HEK293 (cell line): ENCODE measurements at regions not wholly inside any gene's neighbourhood (a gene's known extent, or its start where the extent isn't known, plus 50 kb on each side); places are given as distances from the start of the nearest gene placed in this dataset.

Experiments
- CTCF ChIA-PET: fragments of 350-600 bp; formaldehyde crosslinking; extraction: SDS; loops from one replicate; lab custom pipeline; 2021; ENCODE audit warnings: antibody characterized with exemption; lab: Yijun Ruan, JAX
- POLR2A ChIA-PET: fragments of 300-600 bp; formaldehyde crosslinking; extraction: SDS; loops from one replicate; lab custom pipeline; 2020; ENCODE audit warnings: antibody characterized with exemption, inconsistent platforms; lab: Yijun Ruan, JAX
- H3K27ac ChIP-seq: fragments of 200-500 bp; sonication (Bioruptor generic); 2 replicates; pipeline ENCODE4 v1.5.1; 2014; ENCODE audit warnings: low read depth, low read length, control low read depth, inconsistent platforms; ENCODE audit errors: extremely low read depth
- H3K36me3 ChIP-seq, 2 experiments: fragments of 200-500 bp in 1 of 2; sonication (Bioruptor generic) in 1 of 2; 1 replicate in 1 of 2; 2 replicates in 1 of 2; pipeline ENCODE4 v1.5.1; 2014 to 2017; ENCODE audit warnings: inconsistent platforms in 2 of 2, low read length in 2 of 2; ENCODE audit not compliant: control insufficient read depth in 2 of 2, insufficient read depth in 1 of 2
- H3K4me1 ChIP-seq: fragments of 200-500 bp; sonication (Bioruptor generic); 2 replicates; pipeline ENCODE4 v1.5.1; 2014; ENCODE audit warnings: mild to moderate bottlenecking, low read length, inconsistent platforms; ENCODE audit not compliant: control insufficient read depth, insufficient read depth
- H3K4me3 ChIP-seq: 2 replicates; pipeline ENCODE4 v1.5.1; 2011; ENCODE audit warnings: low read depth, mild to moderate bottlenecking, control low read depth, low read length, moderate library complexity
- H3K9me3 ChIP-seq: fragments of 200-500 bp; sonication (Bioruptor generic); 2 replicates; pipeline ENCODE4 v1.5.1; 2014; ENCODE audit warnings: low read depth, low read length, inconsistent platforms; ENCODE audit not compliant: control insufficient read depth, insufficient read depth
- AEBP2 ChIP-seq: fragments of 450-650 bp; formaldehyde crosslinking; IDR thresholded peaks from 2 replicates; pipeline ENCODE4 v1.5.1; 2016; ENCODE audit warnings: missing biosample characterization, missing genetic modification characterization, borderline replicate concordance
- GLI4 ChIP-seq: fragments of 450-650 bp; formaldehyde crosslinking; IDR thresholded peaks from 2 replicates; pipeline ENCODE4 v1.5.1; 2016; ENCODE audit warnings: missing biosample characterization, missing genetic modification characterization
- IKZF3 ChIP-seq: fragments of 450-650 bp; IDR thresholded peaks from 2 replicates; pipeline ENCODE4 v1.5.0; 2018; ENCODE audit warnings: missing biosample characterization, mild to moderate bottlenecking, missing genetic modification characterization, moderate library complexity
- KLF10 ChIP-seq: fragments of 450-650 bp; IDR thresholded peaks from 2 replicates; pipeline ENCODE4 v1.5.1; 2018; ENCODE audit warnings: missing biosample characterization, mild to moderate bottlenecking, missing genetic modification characterization
- KLF7 ChIP-seq: fragments of 450-650 bp; formaldehyde crosslinking; IDR thresholded peaks from 2 replicates; pipeline ENCODE4 v1.5.1; 2016; ENCODE audit warnings: missing biosample characterization, missing genetic modification characterization, borderline replicate concordance
- MEIS1 ChIP-seq: sonication (generic); formaldehyde crosslinking; IDR thresholded peaks from 2 replicates; pipeline ENCODE4 v1.8.1; 2022; ENCODE audit warnings: missing genetic modification reagents, mild to moderate bottlenecking, borderline replicate concordance
- OSR2 ChIP-seq: fragments of 450-650 bp; formaldehyde crosslinking; IDR thresholded peaks from 2 replicates; pipeline ENCODE4 v1.5.1; 2016; ENCODE audit warnings: missing biosample characterization, missing genetic modification characterization
- SCRT1 ChIP-seq: fragments of 450-650 bp; formaldehyde crosslinking; IDR thresholded peaks from 2 replicates; pipeline ENCODE4 v1.5.1; 2016; ENCODE audit warnings: missing biosample characterization, missing genetic modification characterization, borderline replicate concordance
- SP3 ChIP-seq: fragments of 450-650 bp; formaldehyde crosslinking; IDR thresholded peaks from 2 replicates; pipeline ENCODE4 v1.5.1; 2016; ENCODE audit warnings: missing biosample characterization, missing genetic modification characterization
- TCF7L2 ChIP-seq: IDR thresholded peaks from 2 replicates; pipeline ENCODE4 v1.6.1; 2011; ENCODE audit warnings: low read depth, mild to moderate bottlenecking, inconsistent platforms, low read length, moderate library complexity, borderline replicate concordance
- ZBTB20 ChIP-seq: fragments of 450-650 bp; formaldehyde crosslinking; IDR thresholded peaks from 2 replicates; pipeline ENCODE4 v1.5.1; 2016; ENCODE audit warnings: missing biosample characterization, missing genetic modification characterization
- ZBTB48 ChIP-seq: fragments of 450-650 bp; formaldehyde crosslinking; IDR thresholded peaks from 2 replicates; pipeline ENCODE4 v1.5.1; 2016; ENCODE audit warnings: missing biosample characterization, missing genetic modification characterization
- ZIC2 ChIP-seq: fragments of 450-650 bp; formaldehyde crosslinking; IDR thresholded peaks from 2 replicates; pipeline ENCODE4 v1.5.1; 2016; ENCODE audit warnings: missing biosample characterization, missing genetic modification characterization
- ZNF280D ChIP-seq: fragments of 450-650 bp; formaldehyde crosslinking; IDR thresholded peaks from 2 replicates; pipeline ENCODE4 v1.5.1; 2016; ENCODE audit warnings: missing biosample characterization, missing genetic modification characterization
- ZNF302 ChIP-seq: fragments of 450-650 bp; formaldehyde crosslinking; IDR thresholded peaks from 2 replicates; pipeline ENCODE4 v1.5.1; 2016; ENCODE audit warnings: missing biosample characterization, missing genetic modification characterization, low read depth
- ZNF366 ChIP-seq: fragments of 450-650 bp; formaldehyde crosslinking; conservative IDR thresholded peaks from 2 replicates; pipeline ENCODE4 v1.5.1; 2016; ENCODE audit warnings: missing biosample characterization, missing genetic modification characterization
- ZNF404 ChIP-seq: fragments of 450-650 bp; formaldehyde crosslinking; IDR thresholded peaks from 2 replicates; pipeline ENCODE4 v1.5.1; 2017; ENCODE audit warnings: missing biosample characterization, missing genetic modification characterization
- ZNF561 ChIP-seq: fragments of 450-650 bp; IDR thresholded peaks from 2 replicates; pipeline ENCODE4 v1.5.1; 2018; ENCODE audit warnings: missing biosample characterization, missing genetic modification characterization, borderline replicate concordance
- ZNF645 ChIP-seq: fragments of 450-650 bp; formaldehyde crosslinking; IDR thresholded peaks from 2 replicates; pipeline ENCODE4; 2016; ENCODE audit warnings: missing biosample characterization, missing genetic modification characterization
- ZNF660 ChIP-seq: fragments of 450-650 bp; IDR thresholded peaks from 2 replicates; pipeline ENCODE4 v1.5.1; 2018; ENCODE audit warnings: missing biosample characterization, mild to moderate bottlenecking, missing genetic modification characterization
- ZNF777 ChIP-seq: fragments of 450-650 bp; formaldehyde crosslinking; IDR thresholded peaks from 2 replicates; pipeline ENCODE4 v1.5.1; 2017; ENCODE audit warnings: missing biosample characterization, missing genetic modification characterization, borderline replicate concordance
- ZNF792 ChIP-seq: fragments of 450-650 bp; formaldehyde crosslinking; IDR thresholded peaks from 2 replicates; pipeline ENCODE4 v1.5.1; 2016; ENCODE audit warnings: missing biosample characterization, missing genetic modification characterization
- ZNF830 ChIP-seq: fragments of 450-650 bp; IDR thresholded peaks from 2 replicates; pipeline ENCODE4 v1.5.0; 2018; ENCODE audit warnings: missing biosample characterization, missing genetic modification characterization, low read depth, mild to moderate bottlenecking, moderate library complexity

- no peaks in the 10 kb centered on the region for H3K4me1 ChIP-seq
- no peak overlapping the region for H3K27ac ChIP-seq
- H3K36me3 ChIP-seq = no peaks in the 10 kb centered on the region
- TF ChIP-seq ZNF792 (tag by site-specific recombination) (no peak), ZNF404 (tag by site-specific recombination) (no peak), ZNF302 (tag by site-specific recombination) (no peak), TCF7L2 (no peak), KLF7 (tag by site-specific recombination) (no peak), SCRT1 (tag by site-specific recombination) (no peak), ZNF660 (tag by site-specific recombination) (no peak), AEBP2 (tag by site-specific recombination) (no peak), IKZF3 (no peak), ZNF830 (tag by site-specific recombination) (no peak), ZNF561 (tag by site-specific recombination) (no peak), ZBTB48 (no peak), KLF10 (no peak), SP3 (tag by site-specific recombination) (no peak), GLI4 (tag by site-specific recombination) (no peak), OSR2 (tag by site-specific recombination) (no peak), ZNF777 (tag by site-specific recombination) (no peak)
- ChIA-PET CTCF (interaction anchor here (0.7 kb wide), 1 partner anchor 604 kb away, joined by 3 read pairs; no protein-coding TSS in a partner anchor), POLR2A (no interaction called here)
- H3K4me3 ChIP-seq = no peak overlapping the region
- no peaks in the 10 kb centered on the region for H3K9me3 ChIP-seq
These were observed 218.4 kb downstream of the FRK start for GRCh38 chr6:115842338-115842737.

GRCh38 chr6:115839583-115840181, 221.0 kb downstream of the FRK start:
- TF ChIP-seq ZBTB20 (tag by site-specific recombination) (no peak), ZIC2 (tag by site-specific recombination) (no peak), MEIS1 (CRISPR knock-in tag) (no peak), KLF10 (no peak), ZNF645 (tag by site-specific recombination) (no peak), ZNF280D (tag by site-specific recombination) (no peak), ZNF366 (tag by site-specific recombination) (no peak)
- no peak overlapping the region for H3K4me3 ChIP-seq
- no peaks in the 10 kb centered on the region for H3K9me3 ChIP-seq
- no peak overlapping the region for H3K27ac ChIP-seq
- H3K4me1 ChIP-seq = no peaks in the 10 kb centered on the region
- ChIA-PET POLR2A (no interaction called here), CTCF (interaction anchor here (0.8 to 2.2 kb wide), 7 partner anchors 10 to 92 kb away, joined by 3 to 12 read pairs (median 5); no protein-coding TSS in a partner anchor)
- H3K36me3 ChIP-seq = no peaks in the 10 kb centered on the region
